Activated CD4-positive, alpha-beta memory T cell treated with anti-CD3 and anti-CD28 coated beads, Interleukin-2, amount 10 ng/mL, durations not matched to agents 7 days and 5 days (primary cell): ENCODE measurements at regions not wholly inside any gene's neighbourhood (a gene's known extent, or its start where the extent isn't known, plus 50 kb on each side); places are given as distances from the start of the nearest gene placed in this dataset.

Experiments
- CTCF ChIA-PET: fragments of 350-600 bp; sonication (Branson Sonifier 250); formaldehyde crosslinking; loops from one replicate; lab custom pipeline; 2021; ENCODE audit warnings: antibody characterized with exemption, inconsistent platforms; lab: Charles Lee
- POLR2A ChIA-PET: fragments of 350-600 bp; sonication (Branson Sonifier 250); formaldehyde crosslinking; loops from one replicate; lab custom pipeline; 2021; ENCODE audit warnings: antibody characterized with exemption; lab: Charles Lee
- DNase-seq: peaks from one replicate; pipeline ENCODE4 v3.0.0-alpha.2; 2020
- H3K27ac Mint-ChIP-seq: one replicate; pipeline ENCODE4 v1.8.0; 2021; ENCODE audit warnings: mild to moderate bottlenecking, mixed read lengths
- H3K27me3 Mint-ChIP-seq: one replicate; pipeline ENCODE4 v1.8.0; 2021; ENCODE audit warnings: mixed read lengths
- H3K36me3 Mint-ChIP-seq: one replicate; pipeline ENCODE4 v1.8.0; 2021; ENCODE audit warnings: low read depth, mixed read lengths
- H3K4me1 Mint-ChIP-seq: one replicate; pipeline ENCODE4 v1.8.0; 2021; ENCODE audit warnings: mixed read lengths
- H3K4me3 Mint-ChIP-seq: one replicate; pipeline ENCODE4 v1.8.0; 2021; ENCODE audit warnings: mild to moderate bottlenecking, mixed read lengths
- H3K9me3 Mint-ChIP-seq: one replicate; pipeline ENCODE4 v1.8.0; 2021; ENCODE audit warnings: mixed read lengths

- no peak overlapping the region for H3K4me3 Mint-ChIP-seq
- H3K27ac Mint-ChIP-seq: no peak overlapping the region
- H3K27me3 Mint-ChIP-seq: peaks cover 3% of the 10 kb centered on the region
- ChIA-PET CTCF (no interaction called here), POLR2A (no interaction called here)
- no peaks in the 10 kb centered on the region for H3K4me1 Mint-ChIP-seq
- H3K9me3 Mint-ChIP-seq: peaks cover 2% of the 10 kb centered on the region
- H3K36me3 Mint-ChIP-seq: no peaks in the 10 kb centered on the region
- no peak for DNase-seq
Observed at GRCh38 chr3:152729906-152730305, 105.0 kb upstream of the P2RY1 start.

GRCh38 chr3:152731511-152731910, 103.4 kb upstream of the P2RY1 start:
- DNase-seq: no peak
- no peak overlapping the region for H3K27ac Mint-ChIP-seq
- CTCF ChIA-PET: no interaction called here
- H3K27me3 Mint-ChIP-seq: peaks cover 5% of the 10 kb centered on the region
- POLR2A ChIA-PET: no interaction called here
- no peaks in the 10 kb centered on the region for H3K36me3 Mint-ChIP-seq
- H3K4me3 Mint-ChIP-seq: no peak overlapping the region
- no peaks in the 10 kb centered on the region for H3K4me1 Mint-ChIP-seq
- H3K9me3 Mint-ChIP-seq: no peaks in the 10 kb centered on the region

- no peaks in the 10 kb centered on the region for H3K36me3 Mint-ChIP-seq
- no peak overlapping the region for H3K4me3 Mint-ChIP-seq
- peaks cover 5% of the 10 kb centered on the region for H3K27me3 Mint-ChIP-seq
- no peak for DNase-seq
- no peaks in the 10 kb centered on the region for H3K9me3 Mint-ChIP-seq
- peaks cover 3% of the 10 kb centered on the region for H3K4me1 Mint-ChIP-seq
- no peak overlapping the region for H3K27ac Mint-ChIP-seq
- CTCF ChIA-PET: no interaction called here
- POLR2A ChIA-PET: no interaction called here
Observed at GRCh38 chr3:152733584-152734119, 101.3 kb upstream of the P2RY1 start.

GRCh38 chr3:152737021-152737908, 97.7 kb upstream of the P2RY1 start:
- no peak overlapping the region for H3K27ac Mint-ChIP-seq
- peaks cover 3% of the 10 kb centered on the region for H3K4me1 Mint-ChIP-seq
- POLR2A ChIA-PET: no interaction called here
- DNase-seq: no peak
- H3K9me3 Mint-ChIP-seq: no peaks in the 10 kb centered on the region
- CTCF ChIA-PET: no interaction called here
- H3K4me3 Mint-ChIP-seq: no peak overlapping the region
- H3K36me3 Mint-ChIP-seq: no peaks in the 10 kb centered on the region
- H3K27me3 Mint-ChIP-seq: peaks cover 5% of the 10 kb centered on the region

GRCh38 chr3:152738656-152739055, 96.3 kb upstream of the P2RY1 start:
- H3K4me3 Mint-ChIP-seq: no peak overlapping the region
- peaks cover 5% of the 10 kb centered on the region for H3K27me3 Mint-ChIP-seq
- ChIA-PET CTCF (no interaction called here), POLR2A (no interaction called here)
- no peaks in the 10 kb centered on the region for H3K9me3 Mint-ChIP-seq
- DNase-seq: no peak
- no peak overlapping the region for H3K27ac Mint-ChIP-seq
- no peaks in the 10 kb centered on the region for H3K36me3 Mint-ChIP-seq
- peaks cover 3% of the 10 kb centered on the region for H3K4me1 Mint-ChIP-seq

GRCh38 chr3:152742368-152743347, 92.3 kb upstream of the P2RY1 start:
- DNase-seq: no peak
- Mint-ChIP-seq H3K9me3 (no peaks in the 10 kb centered on the region), H3K4me3 (no peak overlapping the region), H3K4me1 (no peaks in the 10 kb centered on the region), H3K27ac (no peak overlapping the region), H3K36me3 (no peaks in the 10 kb centered on the region), H3K27me3 (no peaks in the 10 kb centered on the region)
- POLR2A ChIA-PET: no interaction called here
- CTCF ChIA-PET: no interaction called here

- H3K4me1 Mint-ChIP-seq: no peaks in the 10 kb centered on the region
- no peak for DNase-seq
Observed at GRCh38 chr3:152745646-152746045, 89.3 kb upstream of the P2RY1 start.

GRCh38 chr3:152754303-152754702, 80.6 kb upstream of the P2RY1 start:
- Mint-ChIP-seq H3K27ac (no peak overlapping the region), H3K36me3 (no peaks in the 10 kb centered on the region), H3K4me3 (no peak overlapping the region), H3K4me1 (no peaks in the 10 kb centered on the region), H3K27me3 (no peaks in the 10 kb centered on the region), H3K9me3 (no peaks in the 10 kb centered on the region)
- ChIA-PET CTCF (no interaction called here), POLR2A (no interaction called here)
- no peak for DNase-seq

More at GRCh38 chr3:152745646-152746045, 89.3 kb upstream of the P2RY1 start:
- CTCF ChIA-PET: no interaction called here
- Mint-ChIP-seq H3K9me3 (no peaks in the 10 kb centered on the region), H3K27ac (no peak overlapping the region), H3K27me3 (no peaks in the 10 kb centered on the region), H3K4me3 (no peak overlapping the region), H3K36me3 (no peaks in the 10 kb centered on the region)
- POLR2A ChIA-PET: no interaction called here

- Mint-ChIP-seq H3K36me3 (no peaks in the 10 kb centered on the region), H3K9me3 (no peaks in the 10 kb centered on the region), H3K4me1 (no peaks in the 10 kb centered on the region), H3K4me3 (no peak overlapping the region), H3K27ac (no peak overlapping the region), H3K27me3 (no peaks in the 10 kb centered on the region)
- POLR2A ChIA-PET: no interaction called here
- DNase-seq: no peak
- CTCF ChIA-PET: no interaction called here
Observed at GRCh38 chr3:152756807-152757206, 78.1 kb upstream of the P2RY1 start.

GRCh38 chr3:152760024-152760563, 74.8 kb upstream of the P2RY1 start:
- Mint-ChIP-seq H3K9me3 (peaks cover 2% of the 10 kb centered on the region), H3K27ac (no peak overlapping the region), H3K27me3 (no peaks in the 10 kb centered on the region), H3K4me1 (no peaks in the 10 kb centered on the region), H3K4me3 (no peak overlapping the region), H3K36me3 (no peaks in the 10 kb centered on the region)
- no peak for DNase-seq
- ChIA-PET POLR2A (no interaction called here), CTCF (no interaction called here)

- H3K27ac Mint-ChIP-seq: no peak overlapping the region
- H3K4me1 Mint-ChIP-seq: no peaks in the 10 kb centered on the region
- H3K4me3 Mint-ChIP-seq: no peak overlapping the region
- peaks cover 2% of the 10 kb centered on the region for H3K9me3 Mint-ChIP-seq
- CTCF ChIA-PET: no interaction called here
- DNase-seq: no peak
- no peaks in the 10 kb centered on the region for H3K36me3 Mint-ChIP-seq
- no peaks in the 10 kb centered on the region for H3K27me3 Mint-ChIP-seq
- POLR2A ChIA-PET: no interaction called here
Observed at GRCh38 chr3:152760591-152760990, 74.3 kb upstream of the P2RY1 start.

GRCh38 chr3:152768478-152768877, 66.5 kb upstream of the P2RY1 start:
- H3K4me3 Mint-ChIP-seq: no peak overlapping the region
- CTCF ChIA-PET: no interaction called here
- DNase-seq: no peak
- no peak overlapping the region for H3K27ac Mint-ChIP-seq
- H3K27me3 Mint-ChIP-seq: no peaks in the 10 kb centered on the region
- H3K36me3 Mint-ChIP-seq: no peaks in the 10 kb centered on the region
- POLR2A ChIA-PET: no interaction called here
- peaks cover 2% of the 10 kb centered on the region for H3K9me3 Mint-ChIP-seq
- H3K4me1 Mint-ChIP-seq: no peaks in the 10 kb centered on the region

- Mint-ChIP-seq H3K4me3 (no peak overlapping the region), H3K4me1 (no peaks in the 10 kb centered on the region), H3K27me3 (no peaks in the 10 kb centered on the region), H3K27ac (no peak overlapping the region), H3K9me3 (no peaks in the 10 kb centered on the region), H3K36me3 (no peaks in the 10 kb centered on the region)
- ChIA-PET CTCF (no interaction called here), POLR2A (no interaction called here)
- DNase-seq: no peak
Observed at GRCh38 chr3:152769523-152769922, 65.4 kb upstream of the P2RY1 start.
